DMS 273 (cell line): ENCODE measurements at regions not wholly inside any gene's neighbourhood (a gene's known extent, or its start where the extent isn't known, plus 50 kb on each side); places are given as distances from the start of the nearest gene placed in this dataset.
"Not testable (repeated sequence)": the region's sequence is repeated elsewhere in the genome, so short reads cannot be mapped to it uniquely, and the experiment has no call there.

Experiments
- DNase-seq: peaks from one replicate; lab custom pipeline; 2025; ENCODE audit not compliant: unreplicated experiment; lab: John Stamatoyannopoulos, UW

DNA sequence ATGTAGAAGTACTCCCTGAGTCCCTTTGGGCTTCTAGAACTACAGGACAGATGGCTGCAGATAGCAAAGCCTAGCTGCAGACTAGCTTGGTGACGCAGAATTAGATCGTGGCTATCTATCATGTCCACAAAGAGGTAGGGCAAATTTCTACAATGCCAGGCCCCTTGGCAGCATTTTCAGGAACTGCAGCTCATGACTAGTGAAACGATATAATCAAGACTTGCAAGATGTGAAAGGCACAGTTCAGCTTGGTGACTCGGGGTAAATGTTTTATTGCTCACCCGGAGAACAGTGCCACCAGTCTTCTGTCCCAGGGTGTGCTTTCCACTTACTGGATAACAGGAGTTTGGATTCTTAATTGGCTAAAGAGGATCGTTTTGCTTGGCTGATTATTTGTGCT lies 108.7 kb upstream of the LY86 start:
- DNase-seq, result no peak

DNA sequence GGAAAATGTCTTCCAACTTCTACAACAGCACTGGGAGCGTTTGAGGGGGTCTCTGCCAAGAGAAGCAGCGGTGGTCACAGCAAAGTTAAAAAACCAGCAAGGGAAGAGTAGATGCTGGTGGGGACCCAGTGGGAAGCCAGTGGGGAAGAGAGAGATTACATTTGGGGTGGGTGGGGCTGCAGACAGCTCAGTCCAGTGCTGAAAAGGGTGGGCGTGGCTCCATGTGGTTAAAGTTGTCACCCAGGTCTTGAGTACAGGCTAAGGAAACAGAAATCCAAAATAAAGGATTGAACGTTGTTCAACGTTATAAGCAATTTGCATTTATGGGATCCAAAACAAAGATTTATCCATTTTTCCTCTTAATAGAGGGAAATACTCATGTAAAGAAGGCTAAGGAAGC lies 106.3 kb upstream of the LY86 start:
- DNase-seq, result no peak

DNA sequence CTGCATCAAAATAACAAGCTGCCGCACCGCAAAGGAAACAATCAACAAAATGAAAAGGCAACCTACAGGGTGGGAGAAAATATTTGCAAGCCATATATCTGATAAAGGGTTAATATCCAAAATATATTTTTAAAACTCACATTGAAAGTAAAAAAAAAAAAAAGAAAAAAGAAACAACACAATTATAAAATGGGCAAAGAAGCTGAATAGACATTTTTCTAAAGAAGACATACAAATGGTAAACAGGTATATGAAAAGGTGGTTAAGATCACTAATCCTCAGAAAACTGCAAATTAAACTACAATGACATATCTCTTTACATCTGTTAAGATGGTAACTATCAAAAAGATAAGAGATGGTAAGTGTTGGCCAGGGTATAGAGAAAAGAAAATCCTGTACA lies 105.4 kb upstream of the LY86 start:
- no peak for DNase-seq

GRCh38 chr6:6483733-6484132 lies 104.8 kb upstream of the LY86 start:
- no peak for DNase-seq

DNA sequence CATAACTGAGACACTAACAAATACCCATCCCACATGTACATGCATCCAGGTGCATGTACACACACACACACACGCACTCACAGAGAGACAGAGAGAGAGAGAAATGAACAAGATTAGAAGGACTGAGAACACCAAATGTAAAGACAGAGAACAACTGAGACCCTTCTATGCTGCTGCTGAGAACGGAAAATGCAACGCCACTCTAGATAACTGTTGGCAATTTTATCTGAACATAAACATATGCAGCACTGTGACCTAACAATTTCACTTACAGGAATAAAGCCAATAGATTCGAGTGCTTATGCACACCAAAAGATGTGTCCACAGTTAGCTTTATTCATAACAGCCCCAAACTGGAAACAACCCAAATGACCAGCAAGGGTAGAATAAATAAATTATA lies 103.8 kb upstream of the LY86 start:
- no peak for DNase-seq

GRCh38 chr6:6486595-6486994 lies 101.9 kb upstream of the LY86 start:
- DNase-seq, result no peak

- no peak for DNase-seq
Measured at GRCh38 chr6:6491761-6492160, 96.8 kb upstream of the LY86 start.

GRCh38 chr6:6492675-6493074 lies 95.8 kb upstream of the LY86 start:
- no peak for DNase-seq

GRCh38 chr6:6494139-6494538 lies 94.4 kb upstream of the LY86 start:
- not testable (repeated sequence) for DNase-seq

DNA sequence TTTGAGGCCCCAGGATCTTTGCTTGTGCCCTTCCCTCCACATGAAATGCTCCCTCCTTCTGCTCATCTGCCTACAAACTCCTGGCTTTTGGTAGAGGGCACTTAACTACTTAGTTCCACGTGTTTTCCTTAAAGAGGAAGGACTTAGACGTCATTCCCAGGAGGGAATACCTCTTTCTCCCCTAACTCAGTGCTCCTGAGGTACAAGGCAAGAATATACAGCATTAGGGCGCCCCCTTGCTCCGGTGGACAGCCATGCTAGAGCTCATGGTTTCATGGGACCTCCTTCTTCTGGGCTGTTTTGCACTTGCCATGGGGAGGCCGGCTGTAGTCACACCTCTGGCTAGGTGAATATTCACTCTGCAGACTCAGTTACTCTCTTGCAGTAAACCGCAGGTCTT lies 93.8 kb upstream of the LY86 start:
- DNase-seq, result peak; percentile 77

GRCh38 chr6:6495851-6496250 lies 92.7 kb upstream of the LY86 start:
- no peak for DNase-seq

DNA sequence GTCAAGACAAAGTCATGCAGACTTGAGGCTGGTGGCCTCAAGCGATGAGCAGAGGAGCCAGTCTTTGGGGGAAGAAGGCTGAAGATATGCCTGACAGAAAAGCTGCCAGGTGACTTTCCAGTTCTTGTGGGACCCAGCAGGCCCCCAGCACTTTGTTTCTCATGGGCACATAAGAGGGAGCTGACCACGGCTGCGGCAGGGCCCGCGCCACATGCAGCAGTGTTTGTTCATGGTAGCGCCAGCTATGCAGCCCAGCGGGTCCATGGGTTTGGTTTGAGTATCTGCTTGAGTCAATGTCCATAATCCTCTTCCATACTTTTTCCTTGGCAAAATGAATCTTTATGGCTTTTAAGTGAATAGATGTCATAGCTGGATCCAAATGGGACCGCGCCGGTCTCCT lies 91.0 kb upstream of the LY86 start:
- DNase-seq, result no peak

DNA sequence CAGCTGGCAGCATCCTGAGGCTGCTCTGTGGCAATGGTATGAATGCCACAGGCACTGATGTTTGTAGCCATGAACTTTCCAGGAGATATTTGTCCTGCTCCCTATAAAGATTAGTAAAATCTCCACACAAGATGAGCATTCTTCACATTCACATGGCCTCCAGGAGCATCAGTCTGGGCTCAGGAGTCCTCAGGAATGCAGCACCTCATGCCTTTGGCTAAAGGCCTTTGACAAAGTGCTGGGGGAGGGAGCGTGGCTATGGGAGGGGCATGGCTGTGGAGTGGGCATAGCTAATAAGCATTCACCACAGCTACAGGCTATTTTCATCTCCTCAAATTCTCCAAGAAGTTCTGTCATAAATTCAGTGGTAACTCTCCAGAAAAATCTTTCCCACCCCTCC lies 90.5 kb upstream of the LY86 start:
- no peak for DNase-seq

GRCh38 chr6:6503191-6503590 lies 85.3 kb upstream of the LY86 start:
- DNase-seq, result no peak

DNA sequence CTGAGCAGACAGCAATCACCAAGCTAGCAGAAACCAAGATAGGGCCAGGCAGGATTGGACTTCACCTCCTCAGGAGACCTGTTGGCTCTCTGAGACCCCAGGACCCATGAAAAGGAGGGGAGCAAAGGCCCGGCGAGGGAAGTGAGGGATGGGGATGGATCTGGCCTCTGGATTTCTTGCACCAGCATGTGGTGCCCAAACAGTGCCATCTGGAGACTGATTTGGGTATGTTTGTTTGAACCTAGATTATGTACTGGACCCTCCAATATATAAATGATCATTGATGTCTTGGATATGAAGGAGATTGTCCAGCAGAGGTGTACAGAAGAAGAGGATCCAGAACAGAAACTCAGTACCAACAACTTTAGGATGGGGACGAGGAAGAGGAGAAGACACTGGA lies 83.4 kb upstream of the LY86 start:
- peak; percentile 14 for DNase-seq

GRCh38 chr6:6508643-6509042 lies 79.9 kb upstream of the LY86 start:
- DNase-seq, result no peak

DNA sequence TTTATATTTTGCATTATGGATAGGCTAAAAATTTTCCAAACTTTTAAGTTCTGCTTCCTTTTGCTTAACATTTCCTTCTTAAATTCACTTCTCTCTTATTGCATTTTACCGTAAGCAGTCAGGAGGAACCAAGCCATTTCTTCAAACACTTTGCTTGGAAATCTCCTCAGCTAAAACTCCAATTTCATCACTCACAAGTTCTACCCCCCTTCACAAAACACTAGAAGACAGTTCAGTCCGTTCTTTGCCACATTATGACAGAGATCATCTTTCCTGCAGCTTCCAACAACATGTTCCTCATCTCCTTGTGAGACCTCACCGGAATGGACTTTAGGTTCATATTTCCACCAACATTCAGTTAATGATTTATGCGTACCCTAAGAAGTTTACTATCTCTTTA lies 79.2 kb upstream of the LY86 start:
- no peak for DNase-seq

- DNase-seq, result no peak
Measured at GRCh38 chr6:6512711-6513110, 75.8 kb upstream of the LY86 start.

- no peak for DNase-seq
Measured at GRCh38 chr6:6515691-6516607, 72.6 kb upstream of the LY86 start.

- peak; percentile 4 for DNase-seq
Measured at GRCh38 chr6:6516666-6517458, 71.7 kb upstream of the LY86 start.

DNA sequence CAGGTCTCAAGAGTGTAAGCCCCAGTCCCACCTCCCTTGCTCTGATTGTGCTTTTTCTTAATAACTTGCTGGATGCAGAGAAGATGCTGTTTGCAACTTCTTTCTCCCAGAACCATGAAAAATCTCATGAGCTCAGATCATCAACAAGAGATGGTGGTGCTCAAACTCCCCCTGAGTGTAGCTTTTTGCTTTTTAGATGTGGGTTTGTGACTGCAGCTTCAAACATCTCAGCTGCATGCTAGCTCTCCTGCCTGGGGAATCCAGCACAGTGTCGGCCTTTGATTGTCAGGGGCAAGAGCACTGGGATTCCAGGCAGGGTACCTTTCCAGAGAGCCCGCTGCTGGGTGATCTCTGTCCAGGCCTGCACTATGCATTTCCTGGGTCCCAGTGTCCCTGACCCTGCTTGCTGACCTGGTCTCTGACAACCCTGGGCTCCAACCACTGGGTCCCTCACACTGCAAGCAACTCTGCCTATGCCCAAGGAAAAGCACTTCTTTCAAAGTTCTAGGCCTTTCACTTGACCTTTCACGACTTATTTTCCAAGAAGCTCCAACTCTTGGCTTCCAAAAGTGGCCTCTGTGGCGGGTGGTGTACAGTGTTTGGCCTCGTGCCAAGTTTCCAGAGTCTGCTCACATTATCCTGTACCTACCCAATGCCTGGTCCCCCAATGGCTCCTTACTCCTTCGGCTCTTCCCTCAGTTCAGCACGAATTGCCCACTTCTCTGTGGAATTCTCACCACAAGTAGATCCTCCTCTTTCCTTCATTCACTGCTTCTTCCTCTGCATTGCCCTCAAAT lies 69.7 kb upstream of the LY86 start:
- peak; percentile 40 for DNase-seq
